GM12878 (cell line): ENCODE measurements at regions not wholly inside any gene's neighbourhood (a gene's known extent, or its start where the extent isn't known, plus 50 kb on each side); places are given as distances from the start of the nearest gene placed in this dataset.

ENCODE experiments used
- ATAC-seq: fragments of 200-7000 bp; cut with Tn5 transposase; 3 replicates; pipeline ENCODE4 v1.9.1; 2020; ENCODE audit warnings: mild to moderate bottlenecking, moderate library complexity
- BruUV-seq: library from RNA; stranded (reverse); fragments of 400-500 nt; replicated peaks from 2 replicates; lab custom pipeline; 2021; lab: Mats Ljungman, UMichigan
- CTCF ChIA-PET: fragments of 300-600 bp; sonication (Branson Sonifier 250); formaldehyde crosslinking; extraction: SDS; loops from one replicate; lab custom pipeline; 2021; ENCODE audit warnings: inconsistent platforms; lab: Yijun Ruan, JAX
- POLR2A ChIA-PET: fragments of 350-600 bp; formaldehyde crosslinking; extraction: SDS; loops from one replicate; lab custom pipeline; 2021; ENCODE audit warnings: inconsistent platforms; lab: Charles Lee
- RAD21 ChIA-PET: fragments of 300-600 bp; sonication (Branson Sonifier 250); formaldehyde crosslinking; loops from one replicate; lab custom pipeline; 2023; ENCODE audit warnings: antibody characterized with exemption; ENCODE audit not compliant: unreplicated experiment; lab: Charles Lee
- SMC1A ChIA-PET: fragments of 300-600 bp; sonication (Branson Sonifier 250); formaldehyde crosslinking; loops from one replicate; lab custom pipeline; 2023; ENCODE audit not compliant: unreplicated experiment, uncharacterized antibody; lab: Charles Lee
- DNase-seq: peaks from one replicate; pipeline ENCODE4 v3.0.0-alpha.2; 2011; ENCODE audit warnings: low read depth, low spot score
- FAIRE-seq: peaks from 3 replicates; lab custom pipeline; 2011; peaks lifted over from hg19 to GRCh38; lab: Jason Lieb, UNC
- H2AFZ ChIP-seq: 2 replicates; pipeline ENCODE4 v1.6.0; 2011; ENCODE audit warnings: low read depth, low read length, control low read depth; ENCODE audit not compliant: control insufficient read depth
- H3K27ac ChIP-seq: 2 replicates; pipeline ENCODE4 v1.5.1; 2011; ENCODE audit warnings: control low read depth; ENCODE audit not compliant: control insufficient read depth, insufficient read depth
- H3K27me3 ChIP-seq, 2 experiments: replicated peaks in 1 of 2; 2 replicates each; pipeline versions ENCODE4 v1.6.0 to v1.6.1; 2011; ENCODE audit warnings: low read length in 1 of 2; ENCODE audit not compliant: control insufficient read depth in 2 of 2, insufficient read depth in 2 of 2
- H3K36me3 ChIP-seq, 2 experiments: 2 replicates each; pipeline ENCODE4 v1.5.1; 2011; ENCODE audit warnings: low read length in 1 of 2; ENCODE audit not compliant: control insufficient read depth in 2 of 2, insufficient read depth in 2 of 2
- H3K4me1 ChIP-seq: 2 replicates; pipeline ENCODE4 v1.6.1; 2011; ENCODE audit warnings: mild to moderate bottlenecking, low read length, moderate library complexity, mixed read lengths; ENCODE audit not compliant: control insufficient read depth, insufficient read depth
- H3K4me2 ChIP-seq: 2 replicates; pipeline ENCODE4 v1.6.0; 2011; ENCODE audit warnings: control low read depth; ENCODE audit not compliant: control insufficient read depth, insufficient read depth
- H3K4me3 ChIP-seq: fragments of 200-600 bp; sonication (generic); 2 replicates; pipeline ENCODE4 v1.5.1; 2016
- H3K79me2 ChIP-seq: 2 replicates; pipeline ENCODE4 v1.6.0; 2011; ENCODE audit warnings: low read length; ENCODE audit not compliant: control insufficient read depth, insufficient read depth
- H3K9ac ChIP-seq: 2 replicates; pipeline ENCODE4 v1.8.0; 2011; ENCODE audit warnings: low read length, control low read depth, mixed read lengths; ENCODE audit not compliant: control insufficient read depth, insufficient read depth
- H3K9me3 ChIP-seq: replicated peaks from 3 replicates; pipeline ENCODE4 v1.5.1; 2011; ENCODE audit warnings: mild to moderate bottlenecking, low read length; ENCODE audit not compliant: control insufficient read depth, insufficient read depth
- H4K20me1 ChIP-seq: 2 replicates; pipeline ENCODE4 v1.6.0; 2011; ENCODE audit not compliant: control insufficient read depth, insufficient read depth
- SMARCA5 ChIP-seq: fragments of 450-650 bp; IDR thresholded peaks from 2 replicates; pipeline ENCODE4 v1.6.1; 2017; ENCODE audit warnings: mild to moderate bottlenecking
- SUZ12 ChIP-seq: fragments of 200-600 bp; sonication (generic); IDR thresholded peaks from one replicate; pipeline ENCODE4 v1.6.1; 2018; ENCODE audit warnings: antibody characterized with exemption, mild to moderate bottlenecking; ENCODE audit not compliant: unreplicated experiment
- WGBS: methylation state at CpG from one replicate; pipeline ENCODE4 v1.1.6; 2016; ENCODE audit warnings: low lambda C conversion rate; ENCODE audit not compliant: insufficient replicate concordance, insufficient coverage; ENCODE audit errors: missing lambda C conversion rate; 5-methylcytosine and 5-hydroxymethylcytosine counted together
- in situ Hi-C: fragments of 300-500 bp; cut with MboI; formaldehyde crosslinking; loops from 9 replicates; pipeline ENCODE4 v1.14.3; 2018; ENCODE audit warnings: mixed read lengths
- intact Hi-C: fragments of 100-400 bp; cut with micrococcal nuclease; formaldehyde crosslinking; loops from one replicate; pipeline ENCODE4 v1.14.2; 2022; ENCODE audit not compliant: unreplicated experiment
- TF ChIP-seq, protein P1 (sequence below): fragments of 450-650 bp; IDR thresholded peaks from 2 replicates; pipeline ENCODE4 v1.6.1; 2017; ENCODE audit warnings: mild to moderate bottlenecking, moderate library complexity

DNA sequence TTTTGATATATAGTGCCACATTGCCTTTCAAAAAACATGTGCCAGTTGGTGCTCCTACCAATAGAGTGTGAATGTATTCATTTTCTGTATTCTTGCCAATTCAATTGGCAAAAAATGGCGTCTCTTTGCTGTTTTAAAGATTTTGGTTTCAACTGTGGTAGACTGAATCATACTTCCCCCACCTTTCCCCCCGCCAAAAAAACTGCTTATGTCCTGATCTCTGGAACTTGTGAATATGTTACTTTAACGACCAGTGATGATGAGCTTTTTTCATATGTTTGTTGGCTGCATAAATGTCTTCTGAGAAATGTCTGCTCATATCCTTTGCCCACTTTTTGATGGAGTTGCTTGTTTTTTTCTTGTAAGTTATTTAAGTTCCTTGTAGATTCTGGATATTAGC is 325.1 kb upstream of the KCNJ16 start:
- H3K4me2 ChIP-seq = no peak overlapping the region
- ATAC-seq (no peak), DNase-seq (no peak), FAIRE-seq (no peak)
- no peak for TF ChIP-seq SMARCA5
- TF ChIP-seq SUZ12 = no peak
- TF ChIP-seq, protein P1, sequence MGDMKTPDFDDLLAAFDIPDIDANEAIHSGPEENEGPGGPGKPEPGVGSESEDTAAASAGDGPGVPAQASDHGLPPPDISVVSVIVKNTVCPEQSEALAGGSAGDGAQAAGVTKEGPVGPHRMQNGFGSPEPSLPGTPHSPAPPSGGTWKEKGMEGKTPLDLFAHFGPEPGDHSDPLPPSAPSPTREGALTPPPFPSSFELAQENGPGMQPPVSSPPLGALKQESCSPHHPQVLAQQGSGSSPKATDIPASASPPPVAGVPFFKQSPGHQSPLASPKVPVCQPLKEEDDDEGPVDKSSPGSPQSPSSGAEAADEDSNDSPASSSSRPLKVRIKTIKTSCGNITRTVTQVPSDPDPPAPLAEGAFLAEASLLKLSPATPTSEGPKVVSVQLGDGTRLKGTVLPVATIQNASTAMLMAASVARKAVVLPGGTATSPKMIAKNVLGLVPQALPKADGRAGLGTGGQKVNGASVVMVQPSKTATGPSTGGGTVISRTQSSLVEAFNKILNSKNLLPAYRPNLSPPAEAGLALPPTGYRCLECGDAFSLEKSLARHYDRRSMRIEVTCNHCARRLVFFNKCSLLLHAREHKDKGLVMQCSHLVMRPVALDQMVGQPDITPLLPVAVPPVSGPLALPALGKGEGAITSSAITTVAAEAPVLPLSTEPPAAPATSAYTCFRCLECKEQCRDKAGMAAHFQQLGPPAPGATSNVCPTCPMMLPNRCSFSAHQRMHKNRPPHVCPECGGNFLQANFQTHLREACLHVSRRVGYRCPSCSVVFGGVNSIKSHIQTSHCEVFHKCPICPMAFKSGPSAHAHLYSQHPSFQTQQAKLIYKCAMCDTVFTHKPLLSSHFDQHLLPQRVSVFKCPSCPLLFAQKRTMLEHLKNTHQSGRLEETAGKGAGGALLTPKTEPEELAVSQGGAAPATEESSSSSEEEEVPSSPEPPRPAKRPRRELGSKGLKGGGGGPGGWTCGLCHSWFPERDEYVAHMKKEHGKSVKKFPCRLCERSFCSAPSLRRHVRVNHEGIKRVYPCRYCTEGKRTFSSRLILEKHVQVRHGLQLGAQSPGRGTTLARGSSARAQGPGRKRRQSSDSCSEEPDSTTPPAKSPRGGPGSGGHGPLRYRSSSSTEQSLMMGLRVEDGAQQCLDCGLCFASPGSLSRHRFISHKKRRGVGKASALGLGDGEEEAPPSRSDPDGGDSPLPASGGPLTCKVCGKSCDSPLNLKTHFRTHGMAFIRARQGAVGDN = no peak
- no peaks in the 10 kb centered on the region for H3K79me2 ChIP-seq
- no peak overlapping the region for H3K27ac ChIP-seq
- H3K4me3 ChIP-seq = no peak overlapping the region
- H3K36me3 ChIP-seq = no peaks in the 10 kb centered on the region
- H3K27me3 ChIP-seq = no peaks in the 10 kb centered on the region
- 13% methylated on average over 3 of the region's 3 CpGs for WGBS
- no peak overlapping the region for H2AFZ ChIP-seq
- no peaks in the 10 kb centered on the region for H3K9me3 ChIP-seq
- ChIA-PET POLR2A (no interaction called here), RAD21 (no interaction called here), SMC1A (interaction anchor here (1.1 kb wide), 1 partner anchor 1319 kb away, joined by 3 read pairs; no protein-coding TSS in a partner anchor), CTCF (no interaction called here)
- intact Hi-C loops (no loop called here), in situ Hi-C loops (no loop called here)
- H3K4me1 ChIP-seq = no peaks in the 10 kb centered on the region
- BruUV-seq = no TSS peak
- no peaks in the 10 kb centered on the region for H4K20me1 ChIP-seq
- no peak overlapping the region for H3K9ac ChIP-seq
